ENCODE measurements at regions not wholly inside any gene's neighbourhood (a gene's known extent, or its start where the extent isn't known, plus 50 kb on each side); places are given as distances from the start of the nearest gene placed in this dataset.

- peaks cover 12% of the 10 kb centered on the region for H3K9me3 ChIP-seq
- H3K36me3 ChIP-seq = no peaks in the 10 kb centered on the region
- no peak overlapping the region for H3K4me3 ChIP-seq
- H3K9ac ChIP-seq = no peak overlapping the region
- no peaks in the 10 kb centered on the region for H3K27me3 ChIP-seq
- H3K27ac ChIP-seq = no peak overlapping the region
- H4K20me1 ChIP-seq = no peaks in the 10 kb centered on the region
- no peak overlapping the region for H3K4me2 ChIP-seq
- TF ChIP-seq Cebpa-rat (IDR thresholded peaks at IDR 0.05) = no peak
- no peaks in the 10 kb centered on the region for H3K4me1 ChIP-seq
Measured at GRCh38 chr2:226080334-226080733, 680.8 kb downstream of the NYAP2 start.

DNA sequence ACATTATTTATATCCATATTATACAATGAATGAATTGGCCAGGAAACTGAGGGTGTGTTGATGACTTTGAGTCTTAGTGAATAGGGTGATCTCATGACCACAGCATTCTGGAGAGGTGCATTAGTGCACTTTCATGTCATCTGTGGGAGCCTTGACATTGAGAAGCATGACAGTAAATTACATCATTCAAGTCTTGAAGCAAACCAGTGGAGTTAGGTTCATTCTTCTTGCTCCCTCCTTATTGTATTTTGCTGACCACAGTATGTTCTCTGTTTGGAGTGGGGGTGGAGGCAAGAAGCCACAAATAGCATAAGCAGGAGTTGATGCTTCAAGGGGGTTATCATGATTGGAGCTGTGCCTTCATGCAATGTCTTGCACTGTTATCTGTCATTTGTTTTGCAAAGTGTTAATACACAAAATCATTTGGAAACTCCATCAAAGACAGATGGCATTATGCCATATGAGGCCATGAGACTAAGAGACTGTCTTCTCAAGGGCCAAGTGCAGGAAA is 680.2 kb downstream of the NYAP2 start:
- Histone ChIP-seq H3K9ac (no peak overlapping the region), H3K4me3 (no peak overlapping the region), H3K4me1 (no peaks in the 10 kb centered on the region), H3K36me3 (no peaks in the 10 kb centered on the region), H3K27ac (no peak overlapping the region), H3K27me3 (no peaks in the 10 kb centered on the region), H3K4me2 (no peak overlapping the region), H3K9me3 (peaks cover 6% of the 10 kb centered on the region), H4K20me1 (no peaks in the 10 kb centered on the region)
- no peak for TF ChIP-seq Cebpa-rat (IDR thresholded peaks at IDR 0.05)

GRCh38 chr2:226079196-226079595 is 679.7 kb downstream of the NYAP2 start:
- Histone ChIP-seq H3K9me3 (peaks cover under 1% of the 10 kb centered on the region), H3K4me1 (no peaks in the 10 kb centered on the region), H3K4me3 (no peak overlapping the region), H4K20me1 (no peaks in the 10 kb centered on the region), H3K9ac (no peak overlapping the region), H3K27me3 (no peaks in the 10 kb centered on the region), H3K4me2 (no peak overlapping the region), H3K36me3 (no peaks in the 10 kb centered on the region), H3K27ac (no peak overlapping the region)
- TF ChIP-seq Cebpa-rat (IDR thresholded peaks at IDR 0.05) = no peak

DNA sequence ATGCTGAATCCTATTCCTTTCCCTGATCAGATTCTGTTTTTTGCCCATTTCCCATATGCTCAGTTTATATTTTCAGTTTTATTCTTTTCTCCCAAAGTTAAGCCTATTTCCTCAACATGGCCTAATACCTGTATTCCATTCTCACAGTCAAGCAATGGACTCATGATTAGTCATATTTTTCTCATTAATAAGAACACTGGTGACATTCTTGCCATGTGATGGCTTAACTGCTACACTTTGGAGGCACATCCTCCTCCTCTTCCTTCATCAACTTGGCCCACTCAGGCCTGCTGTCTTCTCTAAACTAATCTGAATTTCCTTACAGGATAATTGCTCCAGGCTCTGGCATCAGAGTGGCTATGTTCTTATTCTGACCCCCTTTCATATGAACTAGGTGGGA is 679.2 kb downstream of the NYAP2 start:
- Histone ChIP-seq H3K9ac (no peak overlapping the region), H4K20me1 (no peaks in the 10 kb centered on the region), H3K4me3 (no peak overlapping the region), H3K4me1 (no peaks in the 10 kb centered on the region), H3K4me2 (no peak overlapping the region), H3K9me3 (no peaks in the 10 kb centered on the region), H3K36me3 (no peaks in the 10 kb centered on the region), H3K27ac (no peak overlapping the region), H3K27me3 (no peaks in the 10 kb centered on the region)
- no peak for TF ChIP-seq Cebpa-rat (IDR thresholded peaks at IDR 0.05)

- Histone ChIP-seq H3K27me3 (no peaks in the 10 kb centered on the region), H3K9me3 (no peaks in the 10 kb centered on the region), H3K4me1 (no peaks in the 10 kb centered on the region), H3K4me2 (no peak overlapping the region), H3K4me3 (no peak overlapping the region), H4K20me1 (no peaks in the 10 kb centered on the region), H3K9ac (no peak overlapping the region), H3K36me3 (no peaks in the 10 kb centered on the region), H3K27ac (no peak overlapping the region)
- no peak for TF ChIP-seq Cebpa-rat (IDR thresholded peaks at IDR 0.05)
Measured at GRCh38 chr2:226077841-226078240, 678.3 kb downstream of the NYAP2 start.

DNA sequence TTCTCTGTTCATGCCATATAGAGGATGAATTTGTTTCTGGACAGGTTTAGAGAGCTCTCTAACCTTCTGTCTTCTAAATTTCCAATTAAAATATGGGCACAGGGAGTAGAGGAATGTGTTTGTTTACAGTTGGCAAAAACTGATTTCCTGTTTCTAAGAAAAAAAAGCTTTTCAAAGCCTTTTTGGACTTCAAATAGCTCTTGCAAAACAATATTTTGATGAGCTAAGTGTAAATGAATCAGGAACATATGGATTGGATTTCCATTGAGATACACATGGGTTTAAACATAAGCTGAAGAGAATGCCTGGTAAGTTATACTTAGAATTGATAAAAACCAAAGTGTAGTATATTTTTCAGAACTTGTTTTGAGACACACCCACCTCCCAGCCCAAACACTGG is 677.5 kb downstream of the NYAP2 start:
- Histone ChIP-seq H4K20me1 (no peaks in the 10 kb centered on the region), H3K4me3 (no peak overlapping the region), H3K9me3 (no peaks in the 10 kb centered on the region), H3K27me3 (no peaks in the 10 kb centered on the region), H3K27ac (no peak overlapping the region), H3K4me2 (no peak overlapping the region), H3K36me3 (no peaks in the 10 kb centered on the region), H3K4me1 (no peaks in the 10 kb centered on the region), H3K9ac (no peak overlapping the region)
- no peak for TF ChIP-seq Cebpa-rat (IDR thresholded peaks at IDR 0.05)

- Histone ChIP-seq H3K27ac (no peak overlapping the region), H3K4me1 (no peaks in the 10 kb centered on the region), H3K9me3 (no peaks in the 10 kb centered on the region), H3K9ac (no peak overlapping the region), H3K4me2 (no peak overlapping the region), H3K27me3 (no peaks in the 10 kb centered on the region), H3K4me3 (no peak overlapping the region), H3K36me3 (no peaks in the 10 kb centered on the region), H4K20me1 (no peaks in the 10 kb centered on the region)
- no peak for TF ChIP-seq Cebpa-rat (IDR thresholded peaks at IDR 0.05)
Measured at GRCh38 chr2:226076529-226076928, 677.0 kb downstream of the NYAP2 start.

DNA sequence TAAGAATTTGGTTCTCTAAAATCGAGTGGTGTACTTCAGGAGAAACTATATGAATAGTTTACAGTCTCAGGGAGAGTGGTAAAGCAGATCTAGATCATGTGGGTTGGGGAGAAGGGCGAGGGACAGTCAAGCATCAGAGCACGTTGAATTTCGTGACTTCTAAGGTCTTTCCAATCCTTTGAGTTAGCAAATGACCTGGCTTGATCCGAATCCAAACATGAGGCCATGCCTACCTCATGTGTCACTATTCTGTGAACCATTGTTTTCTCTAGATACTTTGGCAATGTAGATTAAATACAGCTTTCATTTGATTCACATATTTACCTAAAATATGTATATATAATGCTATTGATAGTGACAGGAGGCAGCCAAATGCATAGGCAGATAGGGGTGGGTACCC is 674.9 kb downstream of the NYAP2 start:
- Histone ChIP-seq H3K27me3 (no peaks in the 10 kb centered on the region), H3K4me3 (no peak overlapping the region), H3K4me2 (no peak overlapping the region), H3K9me3 (no peaks in the 10 kb centered on the region), H3K4me1 (no peaks in the 10 kb centered on the region), H3K9ac (no peak overlapping the region), H3K27ac (no peak overlapping the region), H4K20me1 (no peaks in the 10 kb centered on the region), H3K36me3 (no peaks in the 10 kb centered on the region)
- no peak for TF ChIP-seq Cebpa-rat (IDR thresholded peaks at IDR 0.05)

DNA sequence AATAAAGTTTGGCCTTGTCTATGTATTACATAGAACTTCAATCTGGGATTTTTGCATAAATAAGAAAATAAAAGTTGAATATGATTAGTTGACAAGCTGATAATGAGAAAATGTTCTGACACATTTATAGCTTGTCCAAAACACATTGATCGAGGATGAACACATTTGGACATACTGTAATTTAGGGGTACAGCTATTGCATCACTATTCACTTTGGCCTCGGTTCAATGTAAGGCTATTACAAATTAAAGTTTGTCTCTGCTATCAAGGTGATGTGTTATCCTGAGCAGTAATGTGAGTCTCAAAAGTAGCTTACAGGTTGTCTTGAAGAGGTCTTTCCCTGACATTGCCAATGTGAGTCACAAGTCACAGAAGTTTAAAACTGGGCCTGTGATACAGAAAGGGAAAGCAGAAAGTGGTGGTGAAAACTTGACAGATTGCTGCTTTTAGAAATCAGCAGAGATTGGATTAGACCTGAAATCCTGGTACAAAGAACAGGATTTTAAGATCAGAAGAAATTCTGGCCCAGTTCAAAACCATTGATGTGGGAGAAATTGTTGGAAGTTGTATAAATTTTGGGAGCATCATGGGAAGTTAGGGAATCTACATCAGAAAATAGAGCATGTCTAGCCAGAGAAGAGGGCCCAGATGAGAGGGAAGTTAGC is 674.1 kb downstream of the NYAP2 start:
- no peak overlapping the region for H3K9ac ChIP-seq
- H3K4me2 ChIP-seq = no peak overlapping the region
- H4K20me1 ChIP-seq = no peaks in the 10 kb centered on the region
- no peak for TF ChIP-seq Cebpa-rat (IDR thresholded peaks at IDR 0.05)
- H3K27ac ChIP-seq = no peak overlapping the region
- H3K4me3 ChIP-seq = no peak overlapping the region
- no peaks in the 10 kb centered on the region for H3K9me3 ChIP-seq
- no peaks in the 10 kb centered on the region for H3K4me1 ChIP-seq
- no peaks in the 10 kb centered on the region for H3K27me3 ChIP-seq
- H3K36me3 ChIP-seq = no peaks in the 10 kb centered on the region

- Histone ChIP-seq H3K4me2 (no peak overlapping the region), H3K9me3 (no peaks in the 10 kb centered on the region), H3K4me3 (no peak overlapping the region), H3K27ac (no peak overlapping the region), H3K36me3 (no peaks in the 10 kb centered on the region), H4K20me1 (no peaks in the 10 kb centered on the region), H3K9ac (no peak overlapping the region), H3K4me1 (no peaks in the 10 kb centered on the region), H3K27me3 (no peaks in the 10 kb centered on the region)
- no peak for TF ChIP-seq Cebpa-rat (IDR thresholded peaks at IDR 0.05)
Measured at GRCh38 chr2:226066873-226067272, 667.4 kb downstream of the NYAP2 start.

DNA sequence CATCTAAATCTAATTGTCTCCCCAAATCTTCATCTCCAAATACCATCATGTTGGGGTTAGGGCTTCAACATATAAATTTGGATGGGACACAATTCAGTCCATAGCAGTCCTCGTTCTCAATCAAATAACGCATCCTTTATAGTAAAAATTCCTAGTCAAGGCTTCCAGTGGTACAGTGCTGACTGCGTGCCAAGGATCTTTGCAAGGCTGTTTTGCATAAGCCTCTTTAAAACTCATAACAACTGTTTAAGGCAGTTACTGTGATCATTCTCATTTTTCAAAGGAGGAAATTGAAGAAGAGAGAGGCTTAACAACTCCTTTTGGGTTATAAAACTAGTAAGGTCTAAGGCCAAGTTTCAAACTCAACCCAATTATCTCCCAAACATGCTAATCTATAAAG is 666.9 kb downstream of the NYAP2 start:
- no peak for TF ChIP-seq Cebpa-rat (IDR thresholded peaks at IDR 0.05)

More for the DNA sequence above, 666.9 kb downstream of the NYAP2 start:
- H3K36me3 ChIP-seq = no peaks in the 10 kb centered on the region
- no peak overlapping the region for H3K4me2 ChIP-seq
- no peaks in the 10 kb centered on the region for H3K4me1 ChIP-seq
- H3K27ac ChIP-seq = no peak overlapping the region
- H3K4me3 ChIP-seq = no peak overlapping the region
- H3K9me3 ChIP-seq = no peaks in the 10 kb centered on the region
- no peaks in the 10 kb centered on the region for H4K20me1 ChIP-seq
- no peak overlapping the region for H3K9ac ChIP-seq
- H3K27me3 ChIP-seq = no peaks in the 10 kb centered on the region
